SK-N-SH treated with all-trans-retinoic acid at 6 μM for 48 hours (cell line): ENCODE measurements at regions not wholly inside any gene's neighbourhood (a gene's known extent, or its start where the extent isn't known, plus 50 kb on each side); places are given as distances from the start of the nearest gene placed in this dataset.

Experiments
- ATAC-seq: fragments of 200-7000 bp; cut with Tn5 transposase; 3 replicates; pipeline ENCODE4 v1.9.1; 2020; ENCODE audit warnings: mild to moderate bottlenecking, moderate library complexity
- ARNTL ChIP-seq: fragments of 450-650 bp; formaldehyde crosslinking; IDR thresholded peaks from 2 replicates; pipeline ENCODE4 v1.5.0; 2020; ENCODE audit warnings: low read depth, mild to moderate bottlenecking, moderate library complexity, borderline replicate concordance
- BACH2 ChIP-seq: fragments of 250-450 bp; sonication (Bioruptor Pico); IDR thresholded peaks from 2 replicates; pipeline ENCODE4 v1.9.0; 2021; ENCODE audit warnings: mild to moderate bottlenecking, borderline replicate concordance
- CSDC2 ChIP-seq: fragments of 250-450 bp; sonication (Bioruptor Pico); IDR thresholded peaks from 2 replicates; pipeline ENCODE4 v1.5.0; 2020; ENCODE audit warnings: mild to moderate bottlenecking, moderate library complexity
- ESRRG ChIP-seq: fragments of 250-450 bp; sonication (Bioruptor Pico); IDR thresholded peaks from 2 replicates; pipeline ENCODE4 v1.6.1; 2021; ENCODE audit warnings: mild to moderate bottlenecking
- GLIS3 ChIP-seq: fragments of 250-450 bp; sonication (Bioruptor Pico); IDR thresholded peaks from 2 replicates; pipeline ENCODE4 v1.5.0; 2020; ENCODE audit warnings: mild to moderate bottlenecking, moderate library complexity
- ISL1 ChIP-seq: fragments of 250-450 bp; sonication (Bioruptor Pico); IDR thresholded peaks from 2 replicates; pipeline ENCODE4 v2.1.2; 2022; ENCODE audit warnings: mild to moderate bottlenecking, moderate library complexity
- OSR1 ChIP-seq: fragments of 250-450 bp; sonication (Bioruptor Pico); IDR thresholded peaks from 2 replicates; pipeline ENCODE4 v1.8.0; 2022; ENCODE audit warnings: moderate library complexity, mild to moderate bottlenecking, inconsistent platforms
- PPARA ChIP-seq: fragments of 250-450 bp; sonication (Bioruptor Pico); IDR thresholded peaks from 2 replicates; pipeline ENCODE4 v1.5.0; 2020; ENCODE audit warnings: mild to moderate bottlenecking, borderline replicate concordance
- RARB ChIP-seq: fragments of 250-450 bp; sonication (Bioruptor Pico); IDR thresholded peaks from 2 replicates; pipeline ENCODE4 v1.8.0; 2021; ENCODE audit warnings: mild to moderate bottlenecking, moderate library complexity
- SNAI2 ChIP-seq: fragments of 250-450 bp; sonication (Bioruptor Pico); IDR thresholded peaks from 2 replicates; pipeline ENCODE4 v1.5.0; 2020; ENCODE audit warnings: mild to moderate bottlenecking, moderate library complexity
- TCF4 ChIP-seq: fragments of 250-450 bp; sonication (Bioruptor Pico); IDR thresholded peaks from 2 replicates; pipeline ENCODE4 v1.8.0; 2021; ENCODE audit warnings: mild to moderate bottlenecking, moderate library complexity, borderline replicate concordance
- TOX ChIP-seq: fragments of 250-450 bp; sonication (Bioruptor Pico); IDR thresholded peaks from 2 replicates; pipeline ENCODE4 v1.8.0; 2021; ENCODE audit warnings: mild to moderate bottlenecking, moderate library complexity, borderline replicate concordance
- ZC3H10 ChIP-seq: fragments of 250-450 bp; sonication (Bioruptor Pico); IDR thresholded peaks from 2 replicates; pipeline ENCODE4 v1.5.1; 2021; ENCODE audit warnings: mild to moderate bottlenecking, moderate library complexity
- ZFP3 ChIP-seq: fragments of 250-450 bp; sonication (Bioruptor Pico); IDR thresholded peaks from 2 replicates; pipeline ENCODE4 v1.5.0; 2020; ENCODE audit warnings: mild to moderate bottlenecking, moderate library complexity
- ZFP30 ChIP-seq: fragments of 450-650 bp; formaldehyde crosslinking; IDR thresholded peaks from 2 replicates; pipeline ENCODE4 v1.5.0; 2022; ENCODE audit warnings: mild to moderate bottlenecking, moderate library complexity
- ZNF565 ChIP-seq: fragments of 450-650 bp; formaldehyde crosslinking; conservative IDR thresholded peaks from 2 replicates; pipeline ENCODE4 v1.5.0; 2020; ENCODE audit warnings: low read depth, mild to moderate bottlenecking, moderate library complexity
- ZNF70 ChIP-seq: fragments of 450-650 bp; formaldehyde crosslinking; IDR thresholded peaks from 2 replicates; pipeline ENCODE4 v1.5.0; 2020; ENCODE audit warnings: mild to moderate bottlenecking, moderate library complexity
- ZNF8 ChIP-seq: fragments of 450-650 bp; formaldehyde crosslinking; IDR thresholded peaks from 2 replicates; pipeline ENCODE4 v1.5.0; 2020; ENCODE audit warnings: mild to moderate bottlenecking, moderate library complexity
- TF ChIP-seq, protein P1 (sequence below): fragments of 250-450 bp; sonication (Bioruptor Pico); IDR thresholded peaks from 2 replicates; pipeline ENCODE4 v1.5.0; 2020; ENCODE audit warnings: mild to moderate bottlenecking, moderate library complexity
- TF ChIP-seq, protein P2 (sequence below): fragments of 250-450 bp; sonication (Bioruptor Pico); IDR thresholded peaks from 2 replicates; pipeline ENCODE4 v1.5.1; 2021; ENCODE audit warnings: mild to moderate bottlenecking, moderate library complexity
- TF ChIP-seq, protein P3 (sequence below): fragments of 250-450 bp; sonication (Bioruptor Pico); IDR thresholded peaks from 2 replicates; pipeline ENCODE4 v1.5.1; 2020; ENCODE audit warnings: low read depth, mild to moderate bottlenecking, moderate library complexity
- TF ChIP-seq, protein P4 (sequence below): fragments of 250-450 bp; sonication (Bioruptor Pico); IDR thresholded peaks from 2 replicates; pipeline ENCODE4 v1.8.0; 2020; ENCODE audit warnings: mild to moderate bottlenecking, moderate library complexity, borderline replicate concordance
- TF ChIP-seq, protein P5 (sequence below): fragments of 250-450 bp; sonication (Bioruptor Pico); IDR thresholded peaks from 2 replicates; pipeline ENCODE4 v1.8.0; 2021; ENCODE audit warnings: low read depth, mild to moderate bottlenecking, moderate library complexity, borderline replicate concordance

DNA sequence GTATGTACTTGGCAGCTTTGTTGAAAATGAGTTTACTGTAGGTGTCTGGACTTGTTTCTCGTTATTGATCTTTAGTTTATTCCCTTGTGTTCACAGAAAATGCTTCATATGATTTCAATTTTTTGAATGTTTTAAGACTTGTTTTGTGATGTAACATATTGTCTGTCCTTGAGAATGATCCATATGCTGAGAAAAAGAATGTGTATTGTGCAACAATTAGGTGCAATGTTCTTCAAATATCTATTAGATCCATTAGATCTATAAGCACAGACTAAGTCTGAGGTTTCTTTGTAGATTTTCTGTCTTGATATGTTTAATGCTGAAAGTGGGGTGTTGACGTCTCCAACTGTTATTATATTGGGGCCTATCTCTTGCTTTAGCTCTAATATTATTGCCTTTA lies 879.6 kb upstream of the LRFN5 start (continued):
- TF ChIP-seq, protein P1, sequence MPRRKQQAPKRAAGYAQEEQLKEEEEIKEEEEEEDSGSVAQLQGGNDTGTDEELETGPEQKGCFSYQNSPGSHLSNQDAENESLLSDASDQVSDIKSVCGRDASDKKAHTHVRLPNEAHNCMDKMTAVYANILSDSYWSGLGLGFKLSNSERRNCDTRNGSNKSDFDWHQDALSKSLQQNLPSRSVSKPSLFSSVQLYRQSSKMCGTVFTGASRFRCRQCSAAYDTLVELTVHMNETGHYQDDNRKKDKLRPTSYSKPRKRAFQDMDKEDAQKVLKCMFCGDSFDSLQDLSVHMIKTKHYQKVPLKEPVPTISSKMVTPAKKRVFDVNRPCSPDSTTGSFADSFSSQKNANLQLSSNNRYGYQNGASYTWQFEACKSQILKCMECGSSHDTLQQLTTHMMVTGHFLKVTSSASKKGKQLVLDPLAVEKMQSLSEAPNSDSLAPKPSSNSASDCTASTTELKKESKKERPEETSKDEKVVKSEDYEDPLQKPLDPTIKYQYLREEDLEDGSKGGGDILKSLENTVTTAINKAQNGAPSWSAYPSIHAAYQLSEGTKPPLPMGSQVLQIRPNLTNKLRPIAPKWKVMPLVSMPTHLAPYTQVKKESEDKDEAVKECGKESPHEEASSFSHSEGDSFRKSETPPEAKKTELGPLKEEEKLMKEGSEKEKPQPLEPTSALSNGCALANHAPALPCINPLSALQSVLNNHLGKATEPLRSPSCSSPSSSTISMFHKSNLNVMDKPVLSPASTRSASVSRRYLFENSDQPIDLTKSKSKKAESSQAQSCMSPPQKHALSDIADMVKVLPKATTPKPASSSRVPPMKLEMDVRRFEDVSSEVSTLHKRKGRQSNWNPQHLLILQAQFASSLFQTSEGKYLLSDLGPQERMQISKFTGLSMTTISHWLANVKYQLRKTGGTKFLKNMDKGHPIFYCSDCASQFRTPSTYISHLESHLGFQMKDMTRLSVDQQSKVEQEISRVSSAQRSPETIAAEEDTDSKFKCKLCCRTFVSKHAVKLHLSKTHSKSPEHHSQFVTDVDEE (CRISPR knock-in tag): no peak
- TF ChIP-seq TOX (CRISPR knock-in tag) (no peak), ZFP3 (CRISPR knock-in tag) (no peak), SNAI2 (CRISPR knock-in tag) (no peak)

DNA sequence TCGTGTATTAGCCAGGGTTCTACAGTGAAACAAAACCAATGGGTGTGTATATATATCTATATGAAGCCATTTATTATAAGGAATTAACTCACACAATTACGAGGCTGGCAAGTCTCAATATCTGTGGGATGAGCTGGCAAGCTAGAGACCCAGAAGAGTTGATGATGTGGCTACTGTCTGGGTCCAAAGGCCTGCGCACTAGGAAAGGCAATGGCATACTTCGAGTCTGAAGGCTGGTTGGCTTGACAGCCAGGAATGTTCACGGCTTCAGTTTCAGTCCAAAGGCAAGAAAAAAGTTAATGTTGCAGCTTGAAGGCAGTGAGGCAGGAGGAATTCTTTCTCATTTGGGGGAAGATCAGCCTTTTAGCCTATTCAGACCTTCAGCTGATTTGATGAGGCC lies 893.3 kb upstream of the LRFN5 start:
- TF ChIP-seq OSR1: no peak
- no peak for TF ChIP-seq CSDC2 (CRISPR knock-in tag)
- no peak for TF ChIP-seq TCF4 (CRISPR knock-in tag)
- no peak for TF ChIP-seq RARB
- TF ChIP-seq ARNTL: no peak
- TF ChIP-seq BACH2: no peak
- TF ChIP-seq ESRRG: no peak
- ATAC-seq: no peak

DNA sequence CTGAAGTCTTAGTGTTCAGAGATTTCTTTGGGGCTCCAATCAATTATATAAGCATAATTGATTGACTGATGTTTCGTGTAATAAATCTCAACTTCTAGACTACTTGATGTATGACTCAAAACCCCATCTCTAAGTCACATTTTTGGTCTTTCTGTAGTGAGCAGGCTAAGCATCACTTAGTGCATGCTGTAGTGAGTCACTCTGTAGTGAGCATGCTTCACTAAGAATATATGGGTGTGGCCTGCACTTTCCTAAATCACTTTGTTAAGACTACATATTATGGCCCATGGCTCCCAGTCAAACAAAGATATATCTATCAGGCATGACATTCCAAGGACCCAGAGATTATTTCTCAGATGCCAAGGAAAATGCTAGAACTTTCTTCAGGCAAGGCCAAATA lies 909.4 kb upstream of the LRFN5 start:
- TF ChIP-seq TCF4 (CRISPR knock-in tag) (no peak), TOX (CRISPR knock-in tag) (no peak), SNAI2 (CRISPR knock-in tag) (no peak), CSDC2 (CRISPR knock-in tag) (no peak), ZFP3 (CRISPR knock-in tag) (no peak), ZFP30 (CRISPR knock-in tag) (no peak), ZNF70 (CRISPR knock-in tag) (no peak), RARB (no peak), OSR1 (no peak), BACH2 (no peak), GLIS3 (no peak), ZC3H10 (CRISPR knock-in tag) (no peak)
- TF ChIP-seq, protein P2, sequence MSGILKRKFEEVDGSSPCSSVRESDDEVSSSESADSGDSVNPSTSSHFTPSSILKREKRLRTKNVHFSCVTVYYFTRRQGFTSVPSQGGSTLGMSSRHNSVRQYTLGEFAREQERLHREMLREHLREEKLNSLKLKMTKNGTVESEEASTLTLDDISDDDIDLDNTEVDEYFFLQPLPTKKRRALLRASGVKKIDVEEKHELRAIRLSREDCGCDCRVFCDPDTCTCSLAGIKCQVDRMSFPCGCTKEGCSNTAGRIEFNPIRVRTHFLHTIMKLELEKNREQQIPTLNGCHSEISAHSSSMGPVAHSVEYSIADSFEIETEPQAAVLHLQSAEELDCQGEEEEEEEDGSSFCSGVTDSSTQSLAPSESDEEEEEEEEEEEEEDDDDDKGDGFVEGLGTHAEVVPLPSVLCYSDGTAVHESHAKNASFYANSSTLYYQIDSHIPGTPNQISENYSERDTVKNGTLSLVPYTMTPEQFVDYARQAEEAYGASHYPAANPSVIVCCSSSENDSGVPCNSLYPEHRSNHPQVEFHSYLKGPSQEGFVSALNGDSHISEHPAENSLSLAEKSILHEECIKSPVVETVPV (CRISPR knock-in tag): no peak
- TF ChIP-seq, protein P3, sequence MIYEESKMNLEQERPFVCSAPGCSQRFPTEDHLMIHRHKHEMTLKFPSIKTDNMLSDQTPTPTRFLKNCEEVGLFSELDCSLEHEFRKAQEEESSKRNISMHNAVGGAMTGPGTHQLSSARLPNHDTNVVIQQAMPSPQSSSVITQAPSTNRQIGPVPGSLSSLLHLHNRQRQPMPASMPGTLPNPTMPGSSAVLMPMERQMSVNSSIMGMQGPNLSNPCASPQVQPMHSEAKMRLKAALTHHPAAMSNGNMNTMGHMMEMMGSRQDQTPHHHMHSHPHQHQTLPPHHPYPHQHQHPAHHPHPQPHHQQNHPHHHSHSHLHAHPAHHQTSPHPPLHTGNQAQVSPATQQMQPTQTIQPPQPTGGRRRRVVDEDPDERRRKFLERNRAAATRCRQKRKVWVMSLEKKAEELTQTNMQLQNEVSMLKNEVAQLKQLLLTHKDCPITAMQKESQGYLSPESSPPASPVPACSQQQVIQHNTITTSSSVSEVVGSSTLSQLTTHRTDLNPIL (CRISPR knock-in tag): no peak
- TF ChIP-seq, protein P4, sequence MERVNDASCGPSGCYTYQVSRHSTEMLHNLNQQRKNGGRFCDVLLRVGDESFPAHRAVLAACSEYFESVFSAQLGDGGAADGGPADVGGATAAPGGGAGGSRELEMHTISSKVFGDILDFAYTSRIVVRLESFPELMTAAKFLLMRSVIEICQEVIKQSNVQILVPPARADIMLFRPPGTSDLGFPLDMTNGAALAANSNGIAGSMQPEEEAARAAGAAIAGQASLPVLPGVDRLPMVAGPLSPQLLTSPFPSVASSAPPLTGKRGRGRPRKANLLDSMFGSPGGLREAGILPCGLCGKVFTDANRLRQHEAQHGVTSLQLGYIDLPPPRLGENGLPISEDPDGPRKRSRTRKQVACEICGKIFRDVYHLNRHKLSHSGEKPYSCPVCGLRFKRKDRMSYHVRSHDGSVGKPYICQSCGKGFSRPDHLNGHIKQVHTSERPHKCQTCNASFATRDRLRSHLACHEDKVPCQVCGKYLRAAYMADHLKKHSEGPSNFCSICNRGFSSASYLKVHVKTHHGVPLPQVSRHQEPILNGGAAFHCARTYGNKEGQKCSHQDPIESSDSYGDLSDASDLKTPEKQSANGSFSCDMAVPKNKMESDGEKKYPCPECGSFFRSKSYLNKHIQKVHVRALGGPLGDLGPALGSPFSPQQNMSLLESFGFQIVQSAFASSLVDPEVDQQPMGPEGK (CRISPR knock-in tag): no peak
- TF ChIP-seq, all 23 proteins: peak for 0
- ATAC-seq: no peak

DNA sequence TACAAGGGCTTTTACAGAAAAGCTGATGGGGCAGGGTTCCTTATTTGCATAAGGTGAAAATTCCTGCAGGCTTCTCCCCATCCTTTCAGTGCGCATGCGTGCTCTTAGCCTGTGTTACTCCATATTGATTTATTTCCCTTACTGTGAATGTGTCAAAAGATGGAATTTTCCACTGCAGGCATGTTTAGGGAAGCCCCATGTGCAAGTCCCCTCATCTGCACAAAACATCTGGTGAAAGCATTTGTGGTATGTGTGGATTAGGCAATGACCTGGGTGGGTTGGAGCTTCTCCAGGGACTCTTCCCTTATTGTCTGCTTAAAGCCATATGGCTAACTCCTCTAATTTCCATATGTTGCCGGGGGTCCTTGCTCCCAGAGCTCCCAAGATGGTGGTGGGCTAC lies 912.7 kb upstream of the LRFN5 start:
- ATAC-seq: no peak
- TF ChIP-seq, protein P1 (CRISPR knock-in tag): no peak
- TF ChIP-seq TCF4 (CRISPR knock-in tag) (no peak), ESRRG (no peak), RARB (no peak), ZNF70 (CRISPR knock-in tag) (no peak), OSR1 (no peak), PPARA (no peak), BACH2 (no peak), ARNTL (no peak), ISL1 (no peak), ZNF565 (CRISPR knock-in tag) (no peak), TOX (CRISPR knock-in tag) (no peak), GLIS3 (no peak), ZFP3 (CRISPR knock-in tag) (no peak), ZNF8 (no peak)
- TF ChIP-seq, protein P5, sequence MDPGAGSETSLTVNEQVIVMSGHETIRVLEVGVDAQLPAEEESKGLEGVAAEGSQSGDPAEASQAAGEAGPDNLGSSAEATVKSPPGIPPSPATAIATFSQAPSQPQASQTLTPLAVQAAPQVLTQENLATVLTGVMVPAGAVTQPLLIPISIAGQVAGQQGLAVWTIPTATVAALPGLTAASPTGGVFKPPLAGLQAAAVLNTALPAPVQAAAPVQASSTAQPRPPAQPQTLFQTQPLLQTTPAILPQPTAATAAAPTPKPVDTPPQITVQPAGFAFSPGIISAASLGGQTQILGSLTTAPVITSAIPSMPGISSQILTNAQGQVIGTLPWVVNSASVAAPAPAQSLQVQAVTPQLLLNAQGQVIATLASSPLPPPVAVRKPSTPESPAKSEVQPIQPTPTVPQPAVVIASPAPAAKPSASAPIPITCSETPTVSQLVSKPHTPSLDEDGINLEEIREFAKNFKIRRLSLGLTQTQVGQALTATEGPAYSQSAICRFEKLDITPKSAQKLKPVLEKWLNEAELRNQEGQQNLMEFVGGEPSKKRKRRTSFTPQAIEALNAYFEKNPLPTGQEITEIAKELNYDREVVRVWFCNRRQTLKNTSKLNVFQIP (CRISPR knock-in tag): no peak
